CD4-positive, alpha-beta memory T cell (primary cell): ENCODE measurements at regions not wholly inside any gene's neighbourhood (a gene's known extent, or its start where the extent isn't known, plus 50 kb on each side); places are given as distances from the start of the nearest gene placed in this dataset.
"Not testable (repeated sequence)": the region's sequence is repeated elsewhere in the genome, so short reads cannot be mapped to it uniquely, and the experiment has no call there.

Experiments used
- CTCF ChIA-PET: fragments of 350-600 bp; sonication (Branson Sonifier 250); formaldehyde crosslinking; loops from one replicate; lab custom pipeline; 2021; ENCODE audit warnings: inconsistent platforms; ENCODE audit not compliant: partially characterized antibody; lab: Charles Lee
- POLR2A ChIA-PET: fragments of 350-600 bp; sonication (Branson Sonifier 250); formaldehyde crosslinking; loops from one replicate; lab custom pipeline; 2021; ENCODE audit not compliant: partially characterized antibody; lab: Charles Lee
- DNase-seq, 5 donors: peaks; one replicate each; pipeline versions ENCODE4 v3.0.0 to v3.0.0-alpha.2; 2020 to 2022; ENCODE audit warnings: mixed read lengths in 1 of 5
- H3K27ac ChIP-seq: one replicate; pipeline ENCODE4 v1.7.0; 2013; ENCODE audit warnings: low read depth, low read length
- H3K27me3 ChIP-seq: 2 replicates; pipeline ENCODE4 v1.7.0; 2013; ENCODE audit warnings: mild to moderate bottlenecking, low read length, moderate library complexity; ENCODE audit not compliant: insufficient read depth
- H3K36me3 ChIP-seq: 2 replicates; pipeline ENCODE4 v1.7.0; 2013; ENCODE audit warnings: mild to moderate bottlenecking, low read length, moderate library complexity; ENCODE audit not compliant: insufficient read depth
- H3K4me1 ChIP-seq: 2 replicates; pipeline ENCODE4 v1.7.0; 2013; ENCODE audit warnings: mild to moderate bottlenecking, low read length, moderate library complexity; ENCODE audit not compliant: insufficient read depth
- H3K4me3 ChIP-seq, 2 donors: one replicate each; pipeline ENCODE4 v1.7.0; 2013; ENCODE audit warnings: low read length in 2 of 2, mild to moderate bottlenecking in 1 of 2
- H3K9me3 ChIP-seq, 2 donors: one replicate each; pipeline ENCODE4 v1.7.0; 2013; ENCODE audit warnings: low read length in 2 of 2, control low read depth in 1 of 2; ENCODE audit not compliant: control insufficient read depth in 1 of 2
- H3K27ac Mint-ChIP-seq, 7 donors: one replicate each; pipeline ENCODE4 v1.8.0; 2020 to 2021; ENCODE audit warnings: mixed read lengths in 7 of 7, mild to moderate bottlenecking in 6 of 7, inconsistent platforms in 3 of 7, moderate library complexity in 3 of 7
- H3K27me3 Mint-ChIP-seq, 2 donors: one replicate each; pipeline ENCODE4 v1.8.0; 2020 to 2021; ENCODE audit warnings: mixed read lengths in 2 of 2
- H3K36me3 Mint-ChIP-seq, 2 donors: one replicate each; pipeline ENCODE4 v1.8.0; 2020 to 2021; ENCODE audit warnings: mixed read lengths in 2 of 2, inconsistent platforms in 1 of 2, mild to moderate bottlenecking in 1 of 2
- H3K4me1 Mint-ChIP-seq, 4 donors: one replicate each; pipeline ENCODE4 v1.8.0; 2020 to 2021; ENCODE audit warnings: mixed read lengths in 4 of 4, mild to moderate bottlenecking in 1 of 4
- H3K4me3 Mint-ChIP-seq, 8 donors: one replicate each; pipeline ENCODE4 v1.8.0; 2020 to 2021; ENCODE audit warnings: mixed read lengths in 8 of 8, mild to moderate bottlenecking in 7 of 8, moderate library complexity in 6 of 8, inconsistent platforms in 3 of 8
- H3K9me3 Mint-ChIP-seq, 8 donors: one replicate each; pipeline ENCODE4 v1.8.0; 2020 to 2021; ENCODE audit warnings: mixed read lengths in 8 of 8, mild to moderate bottlenecking in 5 of 8, inconsistent platforms in 3 of 8, moderate library complexity in 1 of 8
- intact Hi-C: fragments of 100-400 bp; cut with micrococcal nuclease; formaldehyde crosslinking; loops from one replicate; pipeline ENCODE4 v1.15.1; 2023

- H3K4me1 Mint-ChIP-seq, CTCF ChIA-PET, POLR2A ChIA-PET, H3K9me3 Mint-ChIP-seq, H3K27ac ChIP-seq, DNase-seq, H3K36me3 ChIP-seq, H3K4me1 ChIP-seq, H3K9me3 ChIP-seq, H3K36me3 Mint-ChIP-seq, H3K4me3 ChIP-seq, H3K27me3 ChIP-seq, H3K27ac Mint-ChIP-seq, H3K27me3 Mint-ChIP-seq, H3K4me3 Mint-ChIP-seq, intact Hi-C loops: not testable (repeated sequence)
Observed at GRCh38 chr15:77936567-77936966, 140.9 kb downstream of the TBC1D2B start.

- H3K4me1 Mint-ChIP-seq, H3K9me3 ChIP-seq, H3K36me3 ChIP-seq, CTCF ChIA-PET, H3K4me1 ChIP-seq, H3K4me3 Mint-ChIP-seq, POLR2A ChIA-PET, H3K27ac ChIP-seq, DNase-seq, H3K36me3 Mint-ChIP-seq, intact Hi-C loops, H3K27me3 Mint-ChIP-seq, H3K4me3 ChIP-seq, H3K27ac Mint-ChIP-seq, H3K9me3 Mint-ChIP-seq, H3K27me3 ChIP-seq: not testable (repeated sequence)
Observed at GRCh38 chr15:77934516-77934915, 143.0 kb downstream of the TBC1D2B start.

GRCh38 chr15:77930907-77931306 lies 146.6 kb downstream of the TBC1D2B start:
- CTCF ChIA-PET, result interaction anchor here (1.2 kb wide), 1 partner anchor 177 kb away, joined by 3 read pairs; no protein-coding TSS in a partner anchor
- H3K27ac Mint-ChIP-seq, H3K36me3 Mint-ChIP-seq, H3K36me3 ChIP-seq, DNase-seq, H3K4me1 Mint-ChIP-seq, H3K27ac ChIP-seq, H3K9me3 Mint-ChIP-seq, H3K4me3 Mint-ChIP-seq, H3K4me1 ChIP-seq, H3K27me3 Mint-ChIP-seq, H3K4me3 ChIP-seq, intact Hi-C loops, H3K27me3 ChIP-seq, H3K9me3 ChIP-seq, POLR2A ChIA-PET: not testable (repeated sequence)

DNA sequence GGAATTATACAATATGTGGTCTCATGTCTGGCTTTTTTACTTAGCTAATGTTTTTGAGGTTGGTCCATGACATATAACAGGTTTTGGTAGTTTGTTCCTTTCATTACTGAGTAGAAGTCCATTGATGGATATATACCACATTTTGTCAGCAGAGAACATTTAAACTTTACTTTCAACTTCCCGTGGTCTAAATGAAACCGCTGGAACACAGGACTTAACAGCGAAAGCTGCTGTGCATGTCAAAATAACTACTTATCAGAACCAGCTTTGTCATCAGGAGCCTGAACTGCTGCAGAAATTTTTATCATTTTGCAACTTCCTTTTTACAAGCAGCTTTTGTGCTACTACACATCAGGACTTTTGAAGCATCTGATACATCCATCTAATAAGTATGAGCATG lies 147.0 kb downstream of the TBC1D2B start:
- intact Hi-C loops, H3K9me3 Mint-ChIP-seq, H3K27ac ChIP-seq, POLR2A ChIA-PET, DNase-seq, H3K36me3 Mint-ChIP-seq, H3K4me1 Mint-ChIP-seq, H3K27me3 ChIP-seq, H3K9me3 ChIP-seq, H3K4me3 ChIP-seq, H3K4me3 Mint-ChIP-seq, H3K36me3 ChIP-seq, H3K4me1 ChIP-seq, H3K27me3 Mint-ChIP-seq: not testable (repeated sequence)
- CTCF ChIA-PET, result interaction anchor here (1.2 kb wide), 1 partner anchor 178 kb away, joined by 3 read pairs; no protein-coding TSS in a partner anchor
- H3K27ac Mint-ChIP-seq, result peak overlapping the region in 1 of 7 donors; percentile 13

GRCh38 chr15:77926789-77927188 lies 150.7 kb downstream of the TBC1D2B start:
- POLR2A ChIA-PET, H3K36me3 Mint-ChIP-seq, H3K27me3 Mint-ChIP-seq, H3K4me1 ChIP-seq, DNase-seq, H3K27ac ChIP-seq, H3K27ac Mint-ChIP-seq, H3K9me3 Mint-ChIP-seq, CTCF ChIA-PET, H3K4me3 Mint-ChIP-seq, H3K9me3 ChIP-seq, intact Hi-C loops, H3K4me1 Mint-ChIP-seq, H3K27me3 ChIP-seq, H3K36me3 ChIP-seq, H3K4me3 ChIP-seq: not testable (repeated sequence)

DNA sequence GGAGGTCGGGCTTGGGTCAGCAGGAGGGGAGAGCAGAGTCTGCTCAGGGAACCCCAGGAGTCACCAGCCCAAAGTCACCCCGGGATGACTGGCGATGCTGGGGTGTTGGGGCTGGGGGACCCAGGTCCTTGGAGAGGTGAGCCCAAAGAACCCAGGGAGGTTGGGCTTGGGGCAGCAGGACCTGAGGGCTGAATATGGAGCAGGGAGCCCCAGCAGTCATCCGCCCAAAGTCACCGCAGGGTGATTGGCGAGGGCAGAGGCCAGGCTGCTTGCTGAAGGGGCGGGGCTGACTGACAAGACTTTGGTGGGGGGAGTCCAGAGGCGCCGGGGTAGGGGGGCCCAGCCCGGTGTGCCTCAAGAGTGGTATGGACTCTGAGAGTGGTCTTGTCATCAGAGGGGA lies 151.2 kb downstream of the TBC1D2B start:
- H3K27me3 Mint-ChIP-seq, H3K27ac Mint-ChIP-seq, H3K9me3 Mint-ChIP-seq, H3K9me3 ChIP-seq, H3K4me3 ChIP-seq, H3K4me1 Mint-ChIP-seq, H3K36me3 Mint-ChIP-seq, DNase-seq, H3K27ac ChIP-seq, H3K27me3 ChIP-seq, H3K4me1 ChIP-seq, CTCF ChIA-PET, H3K36me3 ChIP-seq, H3K4me3 Mint-ChIP-seq, intact Hi-C loops, POLR2A ChIA-PET: not testable (repeated sequence)

DNA sequence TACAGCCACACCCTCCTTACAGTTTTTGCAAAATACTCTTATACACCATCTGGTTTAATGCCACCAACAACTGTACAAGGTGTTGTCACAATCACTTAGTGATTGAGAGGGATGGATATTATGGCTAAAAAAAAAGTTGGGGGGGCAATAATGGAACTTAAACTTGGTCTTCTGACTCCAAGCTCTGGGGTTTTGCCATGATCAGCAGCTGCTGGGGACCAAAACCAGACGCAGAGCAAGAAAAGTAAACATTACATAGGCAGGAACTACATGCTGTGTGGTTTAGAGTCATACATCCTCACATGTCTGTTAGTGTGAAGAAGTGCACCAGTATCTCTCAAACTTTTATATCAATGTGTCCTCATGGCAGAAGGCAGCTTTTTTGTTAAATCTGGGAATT lies 152.4 kb downstream of the TBC1D2B start:
- POLR2A ChIA-PET, H3K4me3 ChIP-seq, H3K27ac ChIP-seq, H3K36me3 ChIP-seq, H3K4me1 Mint-ChIP-seq, H3K4me3 Mint-ChIP-seq, H3K27ac Mint-ChIP-seq, H3K4me1 ChIP-seq, H3K36me3 Mint-ChIP-seq, H3K9me3 ChIP-seq, H3K9me3 Mint-ChIP-seq, CTCF ChIA-PET, intact Hi-C loops, H3K27me3 Mint-ChIP-seq, DNase-seq, H3K27me3 ChIP-seq: not testable (repeated sequence)

DNA sequence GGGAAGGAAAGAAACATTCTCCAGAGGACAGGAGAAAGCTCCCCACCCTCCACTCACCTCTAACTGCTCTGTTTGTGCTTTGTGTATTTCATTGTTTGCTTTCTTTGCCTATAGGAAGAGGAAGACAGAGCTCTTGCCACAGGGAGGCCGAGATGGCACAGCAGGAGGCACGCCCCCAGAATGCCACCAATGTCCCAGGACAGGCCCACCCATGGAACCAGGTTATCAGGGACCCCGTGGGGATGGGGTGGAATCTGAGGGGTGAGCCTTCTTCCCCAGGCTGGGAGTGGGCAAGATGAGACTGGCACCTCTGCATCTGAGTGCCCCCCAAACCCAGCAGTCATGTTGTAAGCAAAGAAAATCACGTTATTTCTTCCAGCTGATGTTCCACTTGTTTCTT lies 155.8 kb downstream of the TBC1D2B start:
- POLR2A ChIA-PET, result no interaction called here
- Histone ChIP-seq H3K27ac (no peak overlapping the region), H3K27me3 (no peaks in the 10 kb centered on the region), H3K4me1 (no peaks in the 10 kb centered on the region), H3K9me3 (no peaks in the 10 kb centered on the region), H3K36me3 (no peaks in the 10 kb centered on the region), H3K4me3 (no peak overlapping the region)
- peaks cover 4 to 8% of the 10 kb centered on the region in 2 donors for H3K27me3 Mint-ChIP-seq
- CTCF ChIA-PET, result no interaction called here
- H3K9me3 Mint-ChIP-seq, result no peaks in the 10 kb centered on the region
- H3K27ac Mint-ChIP-seq, result no peak overlapping the region
- no peaks in the 10 kb centered on the region for H3K4me1 Mint-ChIP-seq
- intact Hi-C loops, result no loop called here
- no peak overlapping the region for H3K4me3 Mint-ChIP-seq
- no peaks in the 10 kb centered on the region for H3K36me3 Mint-ChIP-seq
- DNase-seq, result no peak
